GM13977 (cell line): ENCODE measurements at regions not wholly inside any gene's neighbourhood (a gene's known extent, or its start where the extent isn't known, plus 50 kb on each side); places are given as distances from the start of the nearest gene placed in this dataset.

Source experiments
- DNase-seq: peaks from one replicate; pipeline ENCODE4 v3.0.0; 2012; ENCODE audit warnings: low spot score
- CTCF ChIP-seq: IDR thresholded peaks from 2 replicates; pipeline ENCODE4 v1.5.1; 2012; ENCODE audit warnings: mild to moderate bottlenecking, control low read depth; ENCODE audit not compliant: insufficient read depth; ENCODE audit errors: extremely low read depth, missing control alignments
- in situ Hi-C: fragments of 300-500 bp; cut with MboI; formaldehyde crosslinking; loops from one replicate; pipeline ENCODE4 v1.12.0; 2022; ENCODE audit warnings: low sequenced_read_pairs, low pct_unique_long_range_greater_than_20kb, mixed read lengths, inconsistent platforms; ENCODE audit not compliant: unreplicated experiment

GRCh38 chr5:158511454-158511853 is 588.3 kb downstream of the EBF1 start:
- no peak for TF ChIP-seq CTCF
- in situ Hi-C loops, result no loop called here

GRCh38 chr5:158510479-158510878 is 589.2 kb downstream of the EBF1 start:
- DNase-seq, result no peak
- in situ Hi-C loops, result no loop called here
- no peak for TF ChIP-seq CTCF

More at GRCh38 chr5:158511454-158511853, 588.3 kb downstream of the EBF1 start:
- DNase-seq, result peak; percentile 28

GRCh38 chr5:158506648-158507047 is 593.1 kb downstream of the EBF1 start:
- in situ Hi-C loops, result no loop called here
- DNase-seq, result no peak
- TF ChIP-seq CTCF, result no peak

GRCh38 chr5:158502686-158503085 is 597.0 kb downstream of the EBF1 start:
- DNase-seq, result no peak
- TF ChIP-seq CTCF, result no peak
- in situ Hi-C loops, result no loop called here

- TF ChIP-seq CTCF, result no peak
- DNase-seq, result no peak
- in situ Hi-C loops, result no loop called here
Observed at GRCh38 chr5:158499892-158500418, 599.8 kb downstream of the EBF1 start.

- in situ Hi-C loops, result no loop called here
- TF ChIP-seq CTCF, result no peak
- no peak for DNase-seq
Observed at GRCh38 chr5:158499075-158499891, 600.4 kb downstream of the EBF1 start.
